GM12878 (cell line): ENCODE measurements at regions not wholly inside any gene's neighbourhood (a gene's known extent, or its start where the extent isn't known, plus 50 kb on each side); places are given as distances from the start of the nearest gene placed in this dataset.

ENCODE experiments used
- EGR1 ChIP-seq, 2 experiments: IDR thresholded peaks; 1 replicate in 1 of 2; 2 replicates in 1 of 2; pipeline ENCODE4 v1.6.1; 2011 to 2012; ENCODE audit warnings: low read depth in 2 of 2, low read length in 2 of 2, borderline replicate concordance in 1 of 2, mild to moderate bottlenecking in 1 of 2, moderate library complexity in 1 of 2
- EZH2 ChIP-seq: IDR thresholded peaks from 2 replicates; pipeline ENCODE4 v1.6.1; 2012; ENCODE audit warnings: low read depth, mild to moderate bottlenecking, control low read depth, inconsistent platforms, low read length, borderline replicate concordance; ENCODE audit not compliant: control insufficient read depth
- FOS ChIP-seq: IDR thresholded peaks from 3 replicates; pipeline ENCODE4 v1.6.1; 2011; ENCODE audit warnings: borderline replicate concordance; ENCODE audit not compliant: insufficient read length; ENCODE audit errors: extremely low read depth
- HDAC6 ChIP-seq: fragments of 200-600 bp; sonication (generic); IDR thresholded peaks from one replicate; pipeline ENCODE4 v1.8.0; 2017; ENCODE audit warnings: antibody characterized with exemption; ENCODE audit not compliant: unreplicated experiment
- KDM1A ChIP-seq: fragments of 200-600 bp; sonication (generic); IDR thresholded peaks from 2 replicates; pipeline ENCODE4 v1.6.1; 2016; ENCODE audit warnings: borderline replicate concordance
- POLR2A ChIP-seq: IDR thresholded peaks from 2 replicates; pipeline ENCODE4 v1.6.1; 2011; ENCODE audit warnings: low read depth, mild to moderate bottlenecking, low read length
- TARDBP ChIP-seq: IDR thresholded peaks from 2 replicates; pipeline ENCODE4 v1.6.1; 2016; ENCODE audit warnings: borderline replicate concordance
- TF ChIP-seq, protein P1 (sequence below), 3 experiments: IDR thresholded peaks in 2 of 3; conservative IDR thresholded peaks in 1 of 3; 2 replicates each; pipeline ENCODE4 v1.5.1; 2011; ENCODE audit warnings: low read depth in 3 of 3, low read length in 3 of 3, mild to moderate bottlenecking in 3 of 3, control low read depth in 2 of 3, moderate library complexity in 2 of 3, inconsistent platforms in 1 of 3, mixed read lengths in 1 of 3; ENCODE audit not compliant: control insufficient read depth in 2 of 3, insufficient read depth in 1 of 3; ENCODE audit errors: extremely low read depth in 1 of 3
- TF ChIP-seq, protein P2 (sequence below): fragments of 450-650 bp; IDR thresholded peaks from 2 replicates; pipeline ENCODE4 v1.6.1; 2017; ENCODE audit warnings: borderline replicate concordance
- TF ChIP-seq, protein P3 (sequence below): fragments of 450-650 bp; IDR thresholded peaks from 2 replicates; pipeline ENCODE4 v1.6.1; 2017; ENCODE audit warnings: antibody characterized with exemption, mild to moderate bottlenecking, moderate library complexity

DNA sequence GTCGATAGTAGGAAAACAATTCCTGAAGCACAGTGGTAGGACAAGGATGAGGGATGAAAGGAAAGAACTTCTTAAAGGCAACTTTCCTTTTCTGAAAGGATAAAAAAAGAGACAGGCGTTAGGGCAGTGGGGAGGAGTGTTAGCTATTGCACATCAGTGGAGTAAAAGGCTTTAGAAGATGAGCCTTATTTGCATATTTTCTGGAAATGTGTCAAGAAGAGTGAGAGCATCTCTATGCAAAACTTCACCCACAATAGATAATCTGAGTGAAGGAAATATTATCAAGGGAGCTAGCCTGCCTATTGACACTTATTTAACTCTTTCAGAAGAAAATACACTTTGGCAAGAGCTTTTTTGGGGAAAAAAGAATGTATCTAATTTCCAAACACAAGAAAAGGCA is 151.6 kb downstream of the MACIR start:
- TF ChIP-seq, protein P1, sequence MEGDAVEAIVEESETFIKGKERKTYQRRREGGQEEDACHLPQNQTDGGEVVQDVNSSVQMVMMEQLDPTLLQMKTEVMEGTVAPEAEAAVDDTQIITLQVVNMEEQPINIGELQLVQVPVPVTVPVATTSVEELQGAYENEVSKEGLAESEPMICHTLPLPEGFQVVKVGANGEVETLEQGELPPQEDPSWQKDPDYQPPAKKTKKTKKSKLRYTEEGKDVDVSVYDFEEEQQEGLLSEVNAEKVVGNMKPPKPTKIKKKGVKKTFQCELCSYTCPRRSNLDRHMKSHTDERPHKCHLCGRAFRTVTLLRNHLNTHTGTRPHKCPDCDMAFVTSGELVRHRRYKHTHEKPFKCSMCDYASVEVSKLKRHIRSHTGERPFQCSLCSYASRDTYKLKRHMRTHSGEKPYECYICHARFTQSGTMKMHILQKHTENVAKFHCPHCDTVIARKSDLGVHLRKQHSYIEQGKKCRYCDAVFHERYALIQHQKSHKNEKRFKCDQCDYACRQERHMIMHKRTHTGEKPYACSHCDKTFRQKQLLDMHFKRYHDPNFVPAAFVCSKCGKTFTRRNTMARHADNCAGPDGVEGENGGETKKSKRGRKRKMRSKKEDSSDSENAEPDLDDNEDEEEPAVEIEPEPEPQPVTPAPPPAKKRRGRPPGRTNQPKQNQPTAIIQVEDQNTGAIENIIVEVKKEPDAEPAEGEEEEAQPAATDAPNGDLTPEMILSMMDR (IDR thresholded peaks at IDR 0.05 in 2 of 3, conservative IDR thresholded peaks at IDR 0.05 in 1 of 3; ENCODE audit: control insufficient read depth in 2 of 3, extremely low read depth in 1 of 3, insufficient read depth in 1 of 3, low read depth in 3 of 3, low read length in 3 of 3) = no peak
- TF ChIP-seq FOS (no peak), POLR2A (no peak), HDAC6 (no peak), KDM1A (no peak), EZH2 (no peak), EGR1 (IDR thresholded peaks at IDR 0.05; ENCODE audit: borderline replicate concordance in 1 of 2, low read depth in 2 of 2, low read length in 2 of 2) (no peak), TARDBP (no peak)
- TF ChIP-seq, protein P2, sequence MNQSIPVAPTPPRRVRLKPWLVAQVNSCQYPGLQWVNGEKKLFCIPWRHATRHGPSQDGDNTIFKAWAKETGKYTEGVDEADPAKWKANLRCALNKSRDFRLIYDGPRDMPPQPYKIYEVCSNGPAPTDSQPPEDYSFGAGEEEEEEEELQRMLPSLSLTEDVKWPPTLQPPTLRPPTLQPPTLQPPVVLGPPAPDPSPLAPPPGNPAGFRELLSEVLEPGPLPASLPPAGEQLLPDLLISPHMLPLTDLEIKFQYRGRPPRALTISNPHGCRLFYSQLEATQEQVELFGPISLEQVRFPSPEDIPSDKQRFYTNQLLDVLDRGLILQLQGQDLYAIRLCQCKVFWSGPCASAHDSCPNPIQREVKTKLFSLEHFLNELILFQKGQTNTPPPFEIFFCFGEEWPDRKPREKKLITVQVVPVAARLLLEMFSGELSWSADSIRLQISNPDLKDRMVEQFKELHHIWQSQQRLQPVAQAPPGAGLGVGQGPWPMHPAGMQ = no peak
- TF ChIP-seq, protein P3, sequence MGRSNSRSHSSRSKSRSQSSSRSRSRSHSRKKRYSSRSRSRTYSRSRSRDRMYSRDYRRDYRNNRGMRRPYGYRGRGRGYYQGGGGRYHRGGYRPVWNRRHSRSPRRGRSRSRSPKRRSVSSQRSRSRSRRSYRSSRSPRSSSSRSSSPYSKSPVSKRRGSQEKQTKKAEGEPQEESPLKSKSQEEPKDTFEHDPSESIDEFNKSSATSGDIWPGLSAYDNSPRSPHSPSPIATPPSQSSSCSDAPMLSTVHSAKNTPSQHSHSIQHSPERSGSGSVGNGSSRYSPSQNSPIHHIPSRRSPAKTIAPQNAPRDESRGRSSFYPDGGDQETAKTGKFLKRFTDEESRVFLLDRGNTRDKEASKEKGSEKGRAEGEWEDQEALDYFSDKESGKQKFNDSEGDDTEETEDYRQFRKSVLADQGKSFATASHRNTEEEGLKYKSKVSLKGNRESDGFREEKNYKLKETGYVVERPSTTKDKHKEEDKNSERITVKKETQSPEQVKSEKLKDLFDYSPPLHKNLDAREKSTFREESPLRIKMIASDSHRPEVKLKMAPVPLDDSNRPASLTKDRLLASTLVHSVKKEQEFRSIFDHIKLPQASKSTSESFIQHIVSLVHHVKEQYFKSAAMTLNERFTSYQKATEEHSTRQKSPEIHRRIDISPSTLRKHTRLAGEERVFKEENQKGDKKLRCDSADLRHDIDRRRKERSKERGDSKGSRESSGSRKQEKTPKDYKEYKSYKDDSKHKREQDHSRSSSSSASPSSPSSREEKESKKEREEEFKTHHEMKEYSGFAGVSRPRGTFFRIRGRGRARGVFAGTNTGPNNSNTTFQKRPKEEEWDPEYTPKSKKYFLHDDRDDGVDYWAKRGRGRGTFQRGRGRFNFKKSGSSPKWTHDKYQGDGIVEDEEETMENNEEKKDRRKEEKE = no peak
